ENCODE measurements at regions not wholly inside any gene's neighbourhood (a gene's known extent, or its start where the extent isn't known, plus 50 kb on each side); places are given as distances from the start of the nearest gene placed in this dataset.

- intact Hi-C loops (cut with DNase I; ENCODE audit: low total_unique reads): no loop called here
- H3K36me3 ChIP-seq: no peaks in the 10 kb centered on the region
- no peak overlapping the region for H3K4me3 ChIP-seq
- no peaks in the 10 kb centered on the region for H3K4me1 ChIP-seq
- no peaks in the 10 kb centered on the region for H3K9me3 ChIP-seq
- H3K27ac ChIP-seq: no peak overlapping the region
- no peaks in the 10 kb centered on the region for H3K27me3 ChIP-seq
- DNase-seq: no peak
- no peak for TF ChIP-seq CTCF (IDR thresholded peaks at IDR 0.05)
Measured at GRCh38 chr2:12096051-12096787, 349.8 kb downstream of the LPIN1 start.

GRCh38 chr2:12096788-12097449, 350.5 kb downstream of the LPIN1 start:
- DNase-seq: no peak
- no peak overlapping the region for H3K4me3 ChIP-seq
- no peaks in the 10 kb centered on the region for H3K36me3 ChIP-seq
- intact Hi-C loops (cut with DNase I; ENCODE audit: low total_unique reads): no loop called here
- TF ChIP-seq CTCF (IDR thresholded peaks at IDR 0.05): no peak
- no peaks in the 10 kb centered on the region for H3K9me3 ChIP-seq
- no peaks in the 10 kb centered on the region for H3K27me3 ChIP-seq
- H3K27ac ChIP-seq: no peak overlapping the region
- no peaks in the 10 kb centered on the region for H3K4me1 ChIP-seq

- Histone ChIP-seq H3K27ac (no peak overlapping the region), H3K4me3 (no peak overlapping the region), H3K4me1 (no peaks in the 10 kb centered on the region), H3K9me3 (no peaks in the 10 kb centered on the region), H3K36me3 (no peaks in the 10 kb centered on the region), H3K27me3 (no peaks in the 10 kb centered on the region)
- intact Hi-C loops (cut with DNase I; ENCODE audit: low total_unique reads): no loop called here
- no peak for DNase-seq
- no peak for TF ChIP-seq CTCF (IDR thresholded peaks at IDR 0.05)
Measured at GRCh38 chr2:12097859-12098258, 351.4 kb downstream of the LPIN1 start.

- intact Hi-C loops (cut with DNase I; ENCODE audit: low total_unique reads): no loop called here
Measured at GRCh38 chr2:12099374-12099773, 352.9 kb downstream of the LPIN1 start.

GRCh38 chr2:12102679-12103078, 356.2 kb downstream of the LPIN1 start:
- H3K4me3 ChIP-seq: no peak overlapping the region
- DNase-seq: no peak
- no peak overlapping the region for H3K27ac ChIP-seq
- intact Hi-C loops (cut with DNase I; ENCODE audit: low total_unique reads): no loop called here
- no peaks in the 10 kb centered on the region for H3K27me3 ChIP-seq
- no peaks in the 10 kb centered on the region for H3K36me3 ChIP-seq
- H3K9me3 ChIP-seq: no peaks in the 10 kb centered on the region
- H3K4me1 ChIP-seq: no peaks in the 10 kb centered on the region
- TF ChIP-seq CTCF (IDR thresholded peaks at IDR 0.05): no peak

More at GRCh38 chr2:12099374-12099773, 352.9 kb downstream of the LPIN1 start:
- H3K4me1 ChIP-seq: no peaks in the 10 kb centered on the region
- H3K9me3 ChIP-seq: no peaks in the 10 kb centered on the region
- H3K27ac ChIP-seq: no peak overlapping the region
- no peaks in the 10 kb centered on the region for H3K27me3 ChIP-seq
- H3K4me3 ChIP-seq: no peak overlapping the region
- DNase-seq: no peak
- no peaks in the 10 kb centered on the region for H3K36me3 ChIP-seq
- TF ChIP-seq CTCF (IDR thresholded peaks at IDR 0.05): no peak

Data from tibial artery (tissue), 4 donors.